GM12864 (cell line): ENCODE measurements at regions not wholly inside any gene's neighbourhood (a gene's known extent, or its start where the extent isn't known, plus 50 kb on each side); places are given as distances from the start of the nearest gene placed in this dataset.

Source experiments
- DNase-seq: peaks from one replicate; pipeline ENCODE4 v3.0.0-alpha.2; 2011; ENCODE audit warnings: low read depth
- H3K4me3 ChIP-seq: 2 replicates; pipeline ENCODE4 v1.5.1; 2011; ENCODE audit warnings: mild to moderate bottlenecking, low read depth, low read length, control low read depth
- CTCF ChIP-seq: IDR thresholded peaks from 2 replicates; pipeline ENCODE4 v1.5.1; 2011; ENCODE audit warnings: low read depth, mild to moderate bottlenecking, moderate library complexity, low read length, control low read depth, inconsistent platforms; ENCODE audit errors: missing control alignments

DNA sequence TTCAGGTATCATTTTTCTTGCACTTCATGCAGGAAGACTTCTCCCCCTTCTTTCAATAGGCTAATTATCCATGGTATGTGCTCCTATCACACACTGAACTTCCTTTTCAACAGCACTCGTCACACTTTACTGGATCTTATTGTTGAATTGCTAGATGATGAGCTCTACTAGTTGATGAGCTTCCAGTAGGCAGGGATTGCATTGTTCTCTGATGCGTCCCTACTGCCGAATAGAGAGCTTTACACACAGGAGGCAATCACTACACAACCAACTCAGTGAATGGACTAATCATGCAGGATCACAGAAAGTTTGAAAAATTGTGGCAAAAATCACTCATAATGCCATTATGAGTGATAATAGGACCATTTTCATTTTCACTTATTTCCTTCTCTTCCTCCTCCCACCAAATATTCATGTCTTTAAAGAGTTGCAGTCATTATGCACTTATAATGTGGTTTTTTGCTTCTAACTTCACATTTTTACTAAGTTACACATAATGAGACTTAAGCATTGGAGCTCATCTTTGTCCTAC, 128.1 kb upstream of the ZNF648 start:
- no peak overlapping the region for H3K4me3 ChIP-seq
- no peak for DNase-seq
- TF ChIP-seq CTCF = no peak

GRCh38 chr1:182186757-182187146, 125.2 kb upstream of the ZNF648 start:
- no peak overlapping the region for H3K4me3 ChIP-seq
- DNase-seq = no peak
- no peak for TF ChIP-seq CTCF

- H3K4me3 ChIP-seq = no peak overlapping the region
- TF ChIP-seq CTCF = no peak
- DNase-seq = no peak
Observed at GRCh38 chr1:182185842-182186756, 124.6 kb upstream of the ZNF648 start.

- no peak for TF ChIP-seq CTCF
- no peak overlapping the region for H3K4me3 ChIP-seq
- no peak for DNase-seq
Observed at GRCh38 chr1:182185136-182185535, 123.6 kb upstream of the ZNF648 start.

- TF ChIP-seq CTCF = no peak
- DNase-seq = no peak
- no peak overlapping the region for H3K4me3 ChIP-seq
Observed at GRCh38 chr1:182183606-182184005, 122.1 kb upstream of the ZNF648 start.

- TF ChIP-seq CTCF = no peak
- DNase-seq = no peak
- no peak overlapping the region for H3K4me3 ChIP-seq
Observed at GRCh38 chr1:182182311-182182710, 120.8 kb upstream of the ZNF648 start.
